ENCODE measurements at regions not wholly inside any gene's neighbourhood (a gene's known extent, or its start where the extent isn't known, plus 50 kb on each side); places are given as distances from the start of the nearest gene placed in this dataset.

DNA sequence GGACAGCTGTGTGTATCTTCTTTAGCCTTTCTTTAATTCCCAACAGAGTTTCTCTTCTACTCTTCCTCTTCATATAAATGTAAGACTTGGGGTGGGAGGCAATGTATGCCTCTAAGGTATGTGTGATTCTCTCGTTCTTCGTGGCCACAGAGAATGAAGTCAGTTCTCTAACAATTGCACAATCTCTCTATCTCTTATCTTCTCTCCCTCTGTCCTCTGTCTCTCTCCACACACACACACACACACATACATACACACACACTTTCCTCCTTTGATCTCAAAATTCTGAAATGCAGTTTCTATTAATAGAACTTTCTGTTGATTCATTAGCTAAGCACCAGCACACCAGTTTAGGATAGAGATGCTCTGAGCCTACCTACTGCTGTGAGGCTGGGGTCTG is 615.7 kb upstream of the SALL1 start:
- DNase-seq (ENCODE audit: low read depth): no peak
- H3K4me3 ChIP-seq (ENCODE audit: low read length): no peak overlapping the region
- TF ChIP-seq, protein P1, sequence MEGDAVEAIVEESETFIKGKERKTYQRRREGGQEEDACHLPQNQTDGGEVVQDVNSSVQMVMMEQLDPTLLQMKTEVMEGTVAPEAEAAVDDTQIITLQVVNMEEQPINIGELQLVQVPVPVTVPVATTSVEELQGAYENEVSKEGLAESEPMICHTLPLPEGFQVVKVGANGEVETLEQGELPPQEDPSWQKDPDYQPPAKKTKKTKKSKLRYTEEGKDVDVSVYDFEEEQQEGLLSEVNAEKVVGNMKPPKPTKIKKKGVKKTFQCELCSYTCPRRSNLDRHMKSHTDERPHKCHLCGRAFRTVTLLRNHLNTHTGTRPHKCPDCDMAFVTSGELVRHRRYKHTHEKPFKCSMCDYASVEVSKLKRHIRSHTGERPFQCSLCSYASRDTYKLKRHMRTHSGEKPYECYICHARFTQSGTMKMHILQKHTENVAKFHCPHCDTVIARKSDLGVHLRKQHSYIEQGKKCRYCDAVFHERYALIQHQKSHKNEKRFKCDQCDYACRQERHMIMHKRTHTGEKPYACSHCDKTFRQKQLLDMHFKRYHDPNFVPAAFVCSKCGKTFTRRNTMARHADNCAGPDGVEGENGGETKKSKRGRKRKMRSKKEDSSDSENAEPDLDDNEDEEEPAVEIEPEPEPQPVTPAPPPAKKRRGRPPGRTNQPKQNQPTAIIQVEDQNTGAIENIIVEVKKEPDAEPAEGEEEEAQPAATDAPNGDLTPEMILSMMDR (IDR thresholded peaks at IDR 0.05; ENCODE audit: insufficient read depth, low read depth, low read length, missing control alignments): no peak

DNA sequence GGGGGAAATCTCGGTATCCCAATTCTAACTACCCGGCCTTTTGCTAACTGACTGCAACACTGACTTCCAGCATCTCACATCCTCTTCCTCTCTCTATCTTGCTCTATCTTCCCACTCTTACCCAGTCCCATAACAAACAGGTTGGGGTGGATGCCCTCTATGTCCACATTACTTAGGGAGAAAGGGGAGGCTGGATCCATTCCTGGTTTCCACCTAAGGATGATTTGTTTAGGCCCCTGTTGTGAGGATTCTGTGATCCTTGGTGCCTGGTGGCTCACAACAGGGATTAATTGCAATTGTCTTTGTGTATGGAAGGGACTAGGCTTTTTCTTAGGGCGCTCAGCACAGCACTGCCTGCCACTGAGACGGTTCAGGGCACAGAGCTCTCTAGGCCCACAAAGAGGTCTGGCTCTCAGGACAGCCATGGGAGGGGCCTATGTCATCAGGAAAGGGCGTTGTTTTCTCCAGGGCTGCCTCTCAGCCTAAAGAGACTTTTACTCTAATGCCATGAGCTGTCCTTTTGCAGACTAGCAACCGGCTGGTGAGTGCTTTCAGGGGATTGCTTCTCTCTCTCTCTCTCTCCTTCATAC is 612.1 kb upstream of the SALL1 start:
- no peak for DNase-seq (ENCODE audit: low read depth)
- TF ChIP-seq, protein P1 (IDR thresholded peaks at IDR 0.05; ENCODE audit: insufficient read depth, low read depth, low read length, missing control alignments): no peak
- H3K4me3 ChIP-seq (ENCODE audit: low read length): no peak overlapping the region

DNA sequence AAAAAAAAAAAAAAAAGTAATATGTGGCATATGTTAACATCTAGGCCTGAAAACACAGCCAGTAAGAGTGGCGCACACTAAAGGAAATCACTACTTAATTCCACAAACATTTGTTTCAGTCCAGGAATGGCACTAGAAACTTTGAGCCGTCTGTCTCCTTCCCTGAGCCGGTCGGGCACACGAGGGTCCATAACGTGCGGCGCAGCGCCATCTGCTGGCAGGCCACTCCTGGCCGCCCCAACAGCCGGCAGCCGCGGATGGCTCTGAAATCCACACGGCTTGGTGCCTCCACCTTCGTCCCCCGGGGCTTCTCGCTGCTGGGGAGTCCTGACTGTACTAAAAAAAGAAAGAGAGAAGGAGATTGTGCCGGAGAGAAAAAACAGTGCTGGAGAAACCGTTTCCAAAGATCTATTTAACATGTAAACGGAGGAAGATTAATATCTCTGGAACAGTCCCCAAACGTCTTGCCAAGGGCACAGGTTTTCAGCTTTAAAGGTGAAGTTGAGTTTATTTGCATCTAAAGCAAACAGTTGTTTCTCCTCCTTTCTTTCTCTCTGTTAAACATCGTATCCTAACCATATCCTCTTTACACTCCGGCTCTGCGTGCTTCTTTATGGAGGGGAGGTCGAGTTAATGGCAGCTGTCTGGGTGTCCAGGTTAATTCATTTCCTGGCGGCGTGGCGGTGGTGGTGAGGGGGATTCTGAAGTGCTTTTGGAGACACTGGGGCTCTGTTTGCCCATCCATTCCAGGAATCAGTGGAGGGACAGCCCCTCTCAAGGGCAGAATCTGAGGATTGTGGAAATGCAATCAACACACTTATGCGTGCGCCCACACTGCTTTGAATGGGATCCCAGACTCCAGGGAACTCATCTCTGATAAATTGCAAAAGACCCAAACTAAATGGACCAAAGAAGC is 611.3 kb upstream of the SALL1 start:
- no peak overlapping the region for H3K4me3 ChIP-seq (ENCODE audit: low read length)
- DNase-seq (ENCODE audit: low read depth): peak; percentile 75
- TF ChIP-seq, protein P1 (IDR thresholded peaks at IDR 0.05; ENCODE audit: insufficient read depth, low read depth, low read length, missing control alignments): peak; percentile 86

DNA sequence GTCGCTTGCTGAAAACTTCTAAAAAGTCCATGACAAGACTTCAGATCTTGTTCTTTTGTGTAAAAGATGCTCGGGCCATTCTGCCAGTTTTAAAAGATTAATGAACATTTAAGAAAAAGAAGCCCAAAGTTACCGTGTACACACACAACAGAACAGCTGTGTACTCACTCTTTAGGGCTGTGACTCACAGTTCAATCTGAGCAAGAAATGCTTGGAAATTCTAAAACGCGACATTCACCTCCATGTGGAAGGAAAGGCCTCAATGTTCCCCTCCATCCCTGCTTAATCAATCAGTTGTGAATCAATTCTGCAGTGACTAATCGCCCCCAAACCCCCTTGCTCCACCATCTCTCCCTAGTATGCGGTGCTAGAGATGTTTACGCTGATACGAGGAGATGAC is 609.9 kb upstream of the SALL1 start:
- no peak for DNase-seq (ENCODE audit: low read depth)
- TF ChIP-seq, protein P1 (IDR thresholded peaks at IDR 0.05; ENCODE audit: insufficient read depth, low read depth, low read length, missing control alignments): no peak
- H3K4me3 ChIP-seq (ENCODE audit: low read length): no peak overlapping the region

DNA sequence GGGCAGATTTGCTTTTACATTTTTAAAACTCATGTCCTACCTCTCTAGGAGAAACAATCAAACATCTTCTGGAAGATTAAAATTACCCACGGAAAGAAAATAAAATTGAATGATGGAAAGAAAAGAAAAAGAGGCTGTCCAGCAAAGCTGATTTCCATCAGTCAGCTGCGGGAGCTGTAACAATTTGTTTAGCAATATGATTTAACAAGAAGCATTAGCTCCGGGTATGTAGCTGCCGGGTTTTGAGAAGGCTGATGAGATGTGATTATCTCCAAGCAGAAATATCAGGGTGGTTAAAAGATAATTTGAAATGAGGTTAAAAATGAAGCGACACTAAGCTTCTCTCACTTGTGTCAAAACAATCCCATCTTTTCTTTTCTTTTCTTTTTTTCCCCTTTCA is 608.9 kb upstream of the SALL1 start:
- TF ChIP-seq, protein P1 (IDR thresholded peaks at IDR 0.05; ENCODE audit: insufficient read depth, low read depth, low read length, missing control alignments): no peak
- no peak overlapping the region for H3K4me3 ChIP-seq (ENCODE audit: low read length)
- DNase-seq (ENCODE audit: low read depth): no peak

DNA sequence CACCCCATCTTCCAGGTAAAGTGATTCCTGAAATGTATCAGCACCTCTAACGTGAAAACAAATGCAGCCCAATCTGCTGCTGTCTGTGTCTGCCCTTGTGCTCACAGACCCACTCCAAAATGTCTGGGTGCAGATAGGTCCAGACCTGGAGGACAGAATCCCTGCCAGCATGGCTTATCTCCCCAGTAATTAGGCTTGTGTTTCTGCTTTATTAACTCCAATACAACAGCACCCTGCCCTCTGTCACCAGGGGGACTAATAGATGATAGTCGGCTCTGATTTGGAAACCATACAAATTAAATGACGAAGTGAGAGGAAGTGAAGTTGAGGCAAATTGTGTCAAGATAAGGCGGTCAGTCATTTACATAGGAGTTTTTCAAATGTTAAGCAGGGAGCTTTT is 608.3 kb upstream of the SALL1 start:
- no peak for DNase-seq (ENCODE audit: low read depth)
- no peak overlapping the region for H3K4me3 ChIP-seq (ENCODE audit: low read length)
- TF ChIP-seq, protein P1 (IDR thresholded peaks at IDR 0.05; ENCODE audit: insufficient read depth, low read depth, low read length, missing control alignments): no peak

All from epithelial cell of esophagus (primary cell).